B cell (primary cell): ENCODE measurements at regions not wholly inside any gene's neighbourhood (a gene's known extent, or its start where the extent isn't known, plus 50 kb on each side); places are given as distances from the start of the nearest gene placed in this dataset.

Experiments used
- EZH2 ChIP-seq: IDR thresholded peaks from 2 replicates; pipeline ENCODE4 v1.6.1; 2012; ENCODE audit warnings: borderline replicate concordance, low read depth, mild to moderate bottlenecking, moderate library complexity, low read length; ENCODE audit not compliant: insufficient read depth, poor library complexity, severe bottlenecking
- TF ChIP-seq, protein P1 (sequence below): fragments of 200-600 bp; IDR thresholded peaks from one replicate; pipeline ENCODE4 v1.8.0; 2022; ENCODE audit warnings: antibody characterized with exemption, mild to moderate bottlenecking

DNA sequence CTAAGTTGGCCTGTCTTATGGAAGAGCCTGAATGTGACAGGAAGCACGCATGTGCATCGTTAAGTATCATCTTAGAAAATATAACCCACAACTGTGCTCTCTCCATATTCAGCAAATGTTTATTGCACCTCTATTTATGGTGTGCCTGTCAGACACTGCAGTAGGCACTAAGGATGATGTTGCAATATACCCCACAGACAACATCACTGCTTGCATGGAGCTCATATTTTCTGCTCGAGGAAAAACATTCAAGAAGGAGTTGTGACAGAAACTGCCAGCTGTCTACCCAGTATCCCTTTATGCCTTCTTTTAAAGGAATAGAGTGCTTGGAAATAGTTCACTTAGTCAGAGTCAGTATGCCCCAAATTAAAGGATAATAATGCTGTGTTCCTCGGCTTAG is 132.3 kb upstream of the RBFOX1 start:
- TF ChIP-seq, protein P1, sequence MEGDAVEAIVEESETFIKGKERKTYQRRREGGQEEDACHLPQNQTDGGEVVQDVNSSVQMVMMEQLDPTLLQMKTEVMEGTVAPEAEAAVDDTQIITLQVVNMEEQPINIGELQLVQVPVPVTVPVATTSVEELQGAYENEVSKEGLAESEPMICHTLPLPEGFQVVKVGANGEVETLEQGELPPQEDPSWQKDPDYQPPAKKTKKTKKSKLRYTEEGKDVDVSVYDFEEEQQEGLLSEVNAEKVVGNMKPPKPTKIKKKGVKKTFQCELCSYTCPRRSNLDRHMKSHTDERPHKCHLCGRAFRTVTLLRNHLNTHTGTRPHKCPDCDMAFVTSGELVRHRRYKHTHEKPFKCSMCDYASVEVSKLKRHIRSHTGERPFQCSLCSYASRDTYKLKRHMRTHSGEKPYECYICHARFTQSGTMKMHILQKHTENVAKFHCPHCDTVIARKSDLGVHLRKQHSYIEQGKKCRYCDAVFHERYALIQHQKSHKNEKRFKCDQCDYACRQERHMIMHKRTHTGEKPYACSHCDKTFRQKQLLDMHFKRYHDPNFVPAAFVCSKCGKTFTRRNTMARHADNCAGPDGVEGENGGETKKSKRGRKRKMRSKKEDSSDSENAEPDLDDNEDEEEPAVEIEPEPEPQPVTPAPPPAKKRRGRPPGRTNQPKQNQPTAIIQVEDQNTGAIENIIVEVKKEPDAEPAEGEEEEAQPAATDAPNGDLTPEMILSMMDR: no peak
- no peak for TF ChIP-seq EZH2
